HFFc6 (cell line): ENCODE measurements at regions not wholly inside any gene's neighbourhood (a gene's known extent, or its start where the extent isn't known, plus 50 kb on each side); places are given as distances from the start of the nearest gene placed in this dataset.
A peak's percentile ranks its signal among the peaks of the same experiment; 100 is the strongest.

ENCODE experiments used
- DNase-seq: peaks from one replicate; pipeline ENCODE4 v3.0.0-alpha.2; 2018
- H3K27ac Mint-ChIP-seq: 2 replicates; pipeline ENCODE4 v1.8.0; 2020; ENCODE audit warnings: mild to moderate bottlenecking, mixed read lengths
- H3K27me3 Mint-ChIP-seq: 2 replicates; pipeline ENCODE4 v1.8.0; 2021; ENCODE audit warnings: mild to moderate bottlenecking, moderate library complexity, mixed read lengths; ENCODE audit not compliant: insufficient read depth
- H3K36me3 Mint-ChIP-seq: 2 replicates; pipeline ENCODE4 v1.8.0; 2021; ENCODE audit warnings: low read depth, mixed read lengths
- H3K4me1 Mint-ChIP-seq: 2 replicates; pipeline ENCODE4 v1.8.0; 2020; ENCODE audit warnings: low read depth, mixed read lengths
- H3K4me3 Mint-ChIP-seq: 2 replicates; pipeline ENCODE4 v1.8.0; 2020; ENCODE audit warnings: mild to moderate bottlenecking, moderate library complexity, mixed read lengths
- H3K9me3 Mint-ChIP-seq: 2 replicates; pipeline ENCODE4 v1.8.0; 2020; ENCODE audit warnings: mild to moderate bottlenecking, mixed read lengths
- TF ChIP-seq, protein P1 (sequence below): fragments of 200-600 bp; sonication (generic); IDR thresholded peaks from 2 replicates; pipeline ENCODE4 v1.5.0; 2021; ENCODE audit warnings: antibody characterized with exemption, mild to moderate bottlenecking

DNA sequence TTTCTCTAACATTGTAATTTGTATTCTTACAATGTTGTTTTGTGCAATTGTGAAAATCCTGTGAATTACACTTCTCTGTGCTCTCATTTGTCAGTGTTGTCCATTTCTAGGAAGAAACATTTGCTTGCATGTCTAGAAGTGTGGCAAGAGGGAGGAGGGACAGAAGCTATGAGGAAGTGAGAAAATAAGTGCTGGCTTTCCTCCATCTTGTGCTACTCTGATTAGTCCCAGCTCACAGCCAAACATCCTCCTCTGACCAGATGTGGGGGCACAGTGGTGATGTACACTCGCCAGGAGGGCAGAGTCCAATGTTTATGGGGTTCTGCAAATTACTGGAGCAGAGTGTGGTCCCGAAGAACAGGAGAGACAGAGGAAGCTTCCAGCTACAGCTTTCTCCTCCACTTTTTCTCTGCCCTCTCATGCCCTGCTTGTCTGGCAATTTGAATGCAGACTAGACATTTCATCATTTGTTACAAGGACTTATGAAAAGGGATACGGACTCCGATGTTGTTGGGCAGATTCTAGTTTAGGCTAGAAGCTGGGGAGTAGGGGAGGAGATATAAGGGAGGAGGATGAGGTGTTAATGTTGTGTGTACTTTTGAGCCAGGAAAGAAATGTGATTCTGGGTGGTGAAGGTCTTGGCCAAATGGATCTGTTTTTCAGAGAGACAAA is 131.0 kb upstream of the C1GALT1 start:
- Mint-ChIP-seq H3K27ac (no peak overlapping the region), H3K4me3 (no peak overlapping the region), H3K9me3 (no peaks in the 10 kb centered on the region; the same call in 1 of the 2 replicates), H3K4me1 (peaks cover 8% of the 10 kb centered on the region), H3K36me3 (no peaks in the 10 kb centered on the region), H3K27me3 (peaks cover 2% of the 10 kb centered on the region)
- no peak for DNase-seq
- TF ChIP-seq, protein P1, sequence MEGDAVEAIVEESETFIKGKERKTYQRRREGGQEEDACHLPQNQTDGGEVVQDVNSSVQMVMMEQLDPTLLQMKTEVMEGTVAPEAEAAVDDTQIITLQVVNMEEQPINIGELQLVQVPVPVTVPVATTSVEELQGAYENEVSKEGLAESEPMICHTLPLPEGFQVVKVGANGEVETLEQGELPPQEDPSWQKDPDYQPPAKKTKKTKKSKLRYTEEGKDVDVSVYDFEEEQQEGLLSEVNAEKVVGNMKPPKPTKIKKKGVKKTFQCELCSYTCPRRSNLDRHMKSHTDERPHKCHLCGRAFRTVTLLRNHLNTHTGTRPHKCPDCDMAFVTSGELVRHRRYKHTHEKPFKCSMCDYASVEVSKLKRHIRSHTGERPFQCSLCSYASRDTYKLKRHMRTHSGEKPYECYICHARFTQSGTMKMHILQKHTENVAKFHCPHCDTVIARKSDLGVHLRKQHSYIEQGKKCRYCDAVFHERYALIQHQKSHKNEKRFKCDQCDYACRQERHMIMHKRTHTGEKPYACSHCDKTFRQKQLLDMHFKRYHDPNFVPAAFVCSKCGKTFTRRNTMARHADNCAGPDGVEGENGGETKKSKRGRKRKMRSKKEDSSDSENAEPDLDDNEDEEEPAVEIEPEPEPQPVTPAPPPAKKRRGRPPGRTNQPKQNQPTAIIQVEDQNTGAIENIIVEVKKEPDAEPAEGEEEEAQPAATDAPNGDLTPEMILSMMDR = no peak

DNA sequence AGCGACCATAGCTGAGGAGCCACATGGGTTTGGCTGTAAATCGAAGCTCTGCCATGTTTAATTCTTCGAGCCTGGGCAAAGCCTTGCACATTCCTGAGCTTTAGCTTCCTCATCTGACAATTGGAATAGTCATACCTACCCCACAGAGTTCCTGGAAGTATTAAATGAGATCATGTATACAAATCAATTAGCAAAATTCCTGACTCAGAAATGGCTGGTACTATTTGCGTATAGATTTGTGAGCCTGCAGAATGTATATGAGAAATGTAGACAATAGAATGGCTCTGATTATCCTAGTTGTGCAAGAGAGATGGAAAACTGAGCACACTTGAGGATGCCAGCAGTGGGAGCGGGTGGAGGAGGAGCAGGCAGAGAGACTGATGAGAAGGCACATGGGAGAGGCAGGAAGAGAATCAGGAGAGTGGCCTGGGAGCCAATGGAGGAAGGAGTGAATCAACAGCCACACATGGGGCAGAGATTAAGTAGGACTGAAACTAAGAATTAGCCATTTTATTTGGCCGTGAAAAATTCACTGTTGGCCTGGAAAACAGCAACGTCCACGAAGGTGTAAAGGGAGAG is 128.0 kb upstream of the C1GALT1 start:
- Mint-ChIP-seq H3K4me3 (peak overlapping the region; percentile 11; the same call in 1 of the 2 replicates), H3K4me1 (peaks cover 8% of the 10 kb centered on the region), H3K27me3 (no peaks in the 10 kb centered on the region; the same call in 1 of the 2 replicates), H3K36me3 (no peaks in the 10 kb centered on the region), H3K9me3 (no peaks in the 10 kb centered on the region), H3K27ac (no peak overlapping the region)
- DNase-seq = no peak
- TF ChIP-seq, protein P1 = no peak

DNA sequence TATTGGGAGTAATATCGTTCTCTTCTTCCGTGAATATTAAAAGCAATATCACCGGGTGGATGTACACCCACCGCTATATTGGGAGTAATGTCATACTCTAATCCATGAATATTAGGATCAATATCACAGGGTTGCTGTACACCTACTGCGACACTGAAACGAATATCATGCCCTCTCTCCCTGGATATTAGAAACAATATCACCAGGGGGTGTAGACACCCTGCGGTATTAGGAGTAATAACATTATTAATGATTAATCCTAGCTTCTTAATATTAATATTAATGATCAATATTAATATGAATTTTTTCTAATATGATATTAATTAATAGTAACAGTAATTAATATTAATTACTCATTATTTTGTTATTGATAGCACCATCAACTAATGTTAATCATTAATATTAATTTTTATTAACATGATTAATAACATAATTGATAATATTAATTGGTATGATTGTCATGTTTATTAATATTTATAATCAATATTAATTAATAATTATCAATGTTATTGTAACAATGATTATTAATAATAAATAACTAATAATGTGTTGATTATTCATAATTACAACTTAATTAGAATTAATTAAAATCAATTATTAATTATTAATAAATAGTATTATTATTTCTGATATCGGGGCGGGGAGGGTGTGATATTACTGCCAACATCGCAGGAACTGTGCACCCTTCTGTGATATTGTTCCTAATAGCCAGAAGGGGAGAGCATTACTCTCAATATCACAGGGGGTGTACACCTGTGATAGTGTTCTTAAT is 121.3 kb upstream of the C1GALT1 start:
- DNase-seq = no peak
- Mint-ChIP-seq H3K27me3 (no peaks in the 10 kb centered on the region), H3K4me1 (no peaks in the 10 kb centered on the region), H3K4me3 (no peak overlapping the region), H3K27ac (no peak overlapping the region), H3K36me3 (no peaks in the 10 kb centered on the region), H3K9me3 (no peaks in the 10 kb centered on the region)
- TF ChIP-seq, protein P1 = no peak

DNA sequence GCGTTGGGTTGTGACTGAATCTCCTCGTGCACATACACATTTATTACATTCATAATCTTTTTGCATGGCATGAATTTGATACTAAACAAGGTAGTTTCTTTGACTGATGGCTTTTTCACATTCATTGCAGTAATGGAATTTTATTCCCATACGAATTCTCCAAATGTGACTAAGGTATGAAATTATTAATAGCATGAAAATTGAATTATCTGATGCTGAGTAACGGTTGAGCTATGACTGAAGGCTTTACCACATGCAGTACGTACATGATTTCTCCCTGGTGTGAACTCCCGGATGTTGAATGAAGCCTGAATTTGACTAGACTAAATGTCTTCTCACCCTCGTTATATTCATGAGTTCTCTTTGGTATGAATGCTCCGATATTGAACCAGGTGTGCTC is 104.4 kb upstream of the C1GALT1 start:
- peaks cover 5% of the 10 kb centered on the region; the same call in 1 of the 2 replicates for H3K4me1 Mint-ChIP-seq
- peaks cover 3% of the 10 kb centered on the region; the same call in 1 of the 2 replicates for H3K27me3 Mint-ChIP-seq
- H3K36me3 Mint-ChIP-seq = no peaks in the 10 kb centered on the region
- DNase-seq = no peak
- TF ChIP-seq, protein P1 = no peak
- H3K27ac Mint-ChIP-seq = no peak overlapping the region
- no peak overlapping the region for H3K4me3 Mint-ChIP-seq
- no peaks in the 10 kb centered on the region for H3K9me3 Mint-ChIP-seq

DNA sequence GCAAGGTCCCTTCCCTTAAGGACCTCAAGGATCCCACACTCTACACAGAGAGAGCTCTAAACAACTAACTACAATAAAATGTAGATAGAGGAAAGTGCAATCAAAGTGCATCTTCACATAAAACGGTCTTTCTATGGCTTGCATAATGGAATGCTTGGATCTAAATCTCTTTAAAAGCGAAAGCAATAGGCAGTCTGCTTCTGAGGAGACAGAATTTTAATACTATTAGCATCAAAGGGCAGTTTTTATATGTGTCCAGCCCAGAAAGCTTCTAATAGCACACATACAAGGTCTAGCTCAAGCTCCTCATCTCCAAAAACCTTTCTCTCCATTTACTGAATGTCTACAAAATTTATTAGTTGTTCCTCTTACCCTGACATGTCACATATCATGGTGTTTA is 101.5 kb upstream of the C1GALT1 start:
- Mint-ChIP-seq H3K4me3 (no peak overlapping the region), H3K9me3 (no peaks in the 10 kb centered on the region), H3K36me3 (no peaks in the 10 kb centered on the region), H3K4me1 (peaks cover 5% of the 10 kb centered on the region; the same call in 1 of the 2 replicates), H3K27me3 (peaks cover 4% of the 10 kb centered on the region; the same call in 1 of the 2 replicates), H3K27ac (no peak overlapping the region)
- no peak for DNase-seq
- TF ChIP-seq, protein P1 = no peak
